HL-60 (cell line): ENCODE measurements at regions not wholly inside any gene's neighbourhood (a gene's known extent, or its start where the extent isn't known, plus 50 kb on each side); places are given as distances from the start of the nearest gene placed in this dataset.

Source experiments
- CTCF ChIP-seq: IDR thresholded peaks from one replicate; pipeline ENCODE4 v1.5.1; 2011; ENCODE audit warnings: low read length, control low read depth, inconsistent platforms; ENCODE audit not compliant: insufficient read depth
- GABPA ChIP-seq: IDR thresholded peaks from 2 replicates; pipeline ENCODE4 v1.6.1; 2012; ENCODE audit warnings: low read depth
- POLR2AphosphoS5 ChIP-seq: IDR thresholded peaks from 2 replicates; pipeline ENCODE4 v1.6.1; 2012; ENCODE audit warnings: low read depth
- REST ChIP-seq: IDR thresholded peaks from 2 replicates; pipeline ENCODE4 v1.6.1; 2012; ENCODE audit warnings: low read depth; ENCODE audit not compliant: insufficient replicate concordance

GRCh38 chr11:95521862-95522261 lies 267.7 kb downstream of the FAM76B start:
- no peak for TF ChIP-seq CTCF
- TF ChIP-seq REST, result no peak
- no peak for TF ChIP-seq POLR2AphosphoS5
- TF ChIP-seq GABPA, result no peak
